Parathyroid adenoma (tissue), 2 donors: ENCODE measurements at regions not wholly inside any gene's neighbourhood (a gene's known extent, or its start where the extent isn't known, plus 50 kb on each side); places are given as distances from the start of the nearest gene placed in this dataset.
"Not testable (repeated sequence)": the region's sequence is repeated elsewhere in the genome, so short reads cannot be mapped to it uniquely, and the experiment has no call there.

Source experiments
- H2AFZ ChIP-seq: fragments of 300-600 bp; sonication (generic); one replicate; pipeline ENCODE4 v1.7.0; 2017; ENCODE audit warnings: antibody characterized with exemption, mild to moderate bottlenecking
- H3K27ac ChIP-seq: fragments of 300-600 bp; sonication (generic); one replicate; pipeline ENCODE4 v1.7.0; 2017
- H3K27me3 ChIP-seq: fragments of 300-600 bp; sonication (generic); one replicate; pipeline ENCODE4 v1.7.0; 2017; ENCODE audit warnings: low read length; ENCODE audit not compliant: control insufficient read depth, insufficient read depth
- H3K36me3 ChIP-seq: fragments of 300-600 bp; sonication (generic); one replicate; pipeline ENCODE4 v1.7.0; 2017; ENCODE audit warnings: low read length; ENCODE audit not compliant: control insufficient read depth, insufficient read depth
- H3K4me1 ChIP-seq: fragments of 300-600 bp; sonication (generic); one replicate; pipeline ENCODE4 v1.7.0; 2017; ENCODE audit warnings: control low read depth
- H3K4me2 ChIP-seq: fragments of 300-600 bp; sonication (generic); one replicate; pipeline ENCODE4 v1.7.0; 2017; ENCODE audit warnings: low read length
- H3K4me3 ChIP-seq: fragments of 300-600 bp; sonication (generic); one replicate; pipeline ENCODE4 v1.7.0; 2017; ENCODE audit warnings: low read depth, low read length
- H3K79me2 ChIP-seq: fragments of 300-600 bp; sonication (generic); one replicate; pipeline ENCODE4 v1.7.0; 2017; ENCODE audit warnings: control low read depth
- H3K9ac ChIP-seq: fragments of 300-600 bp; sonication (generic); one replicate; pipeline ENCODE4 v1.7.0; 2017; ENCODE audit warnings: mild to moderate bottlenecking
- H3K9me3 ChIP-seq: fragments of 300-600 bp; sonication (generic); one replicate; pipeline ENCODE4 v1.7.0; 2017; ENCODE audit warnings: low read length; ENCODE audit not compliant: control insufficient read depth
- donor health status: primary hyperparathyroidism.

- H2AFZ ChIP-seq, H3K4me3 ChIP-seq, H3K79me2 ChIP-seq, H3K4me1 ChIP-seq, H3K36me3 ChIP-seq, H3K9ac ChIP-seq, H3K27me3 ChIP-seq, H3K4me2 ChIP-seq, H3K27ac ChIP-seq, H3K9me3 ChIP-seq: not testable (repeated sequence)
Measured at GRCh38 chr4:189627041-189627440, 313.6 kb upstream of the FRG1 start.

DNA sequence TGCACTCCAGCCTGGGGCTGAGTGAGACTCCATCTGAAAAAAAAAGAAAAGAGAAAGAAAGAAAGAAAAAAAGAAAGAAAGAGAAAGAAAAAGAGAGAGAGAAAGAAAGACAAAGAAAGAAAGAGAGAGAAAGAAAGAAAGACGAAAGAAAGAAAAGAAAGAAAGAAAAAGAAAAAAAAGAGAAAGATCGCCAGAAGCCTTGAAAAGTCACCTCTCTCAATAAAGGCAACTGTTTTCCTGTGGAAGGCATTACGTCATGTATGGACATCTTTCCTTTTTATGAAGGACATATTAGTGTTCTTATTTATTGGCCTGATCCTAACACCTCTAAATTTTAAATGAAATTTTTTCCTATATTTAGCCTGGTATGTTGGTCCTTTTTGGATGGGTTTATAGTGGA lies 310.9 kb upstream of the FRG1 start:
- not testable (repeated sequence) for H3K4me2 ChIP-seq, H3K4me3 ChIP-seq, H3K4me1 ChIP-seq, H3K27ac ChIP-seq, H3K9me3 ChIP-seq, H2AFZ ChIP-seq, H3K79me2 ChIP-seq, H3K27me3 ChIP-seq, H3K36me3 ChIP-seq, H3K9ac ChIP-seq

- not testable (repeated sequence) for H3K27me3 ChIP-seq, H3K4me2 ChIP-seq, H3K9me3 ChIP-seq, H3K4me1 ChIP-seq, H3K36me3 ChIP-seq, H2AFZ ChIP-seq, H3K4me3 ChIP-seq, H3K9ac ChIP-seq, H3K79me2 ChIP-seq, H3K27ac ChIP-seq
Measured at GRCh38 chr4:189630913-189631567, 309.6 kb upstream of the FRG1 start.

DNA sequence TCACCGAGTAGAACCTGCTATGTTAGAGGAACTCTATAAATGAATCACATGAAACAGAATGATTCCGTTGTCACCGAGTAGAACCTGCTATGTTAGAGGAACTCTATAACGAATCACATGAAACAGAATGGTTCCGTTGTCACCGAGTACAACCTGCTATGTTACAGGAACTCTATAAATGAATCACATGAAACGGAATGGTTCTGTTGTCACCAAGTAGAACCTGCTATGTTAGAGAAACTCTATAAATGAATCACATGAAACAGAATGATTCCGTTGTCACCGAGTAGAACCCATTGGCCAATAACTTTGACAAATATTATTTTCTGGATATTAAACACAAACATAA lies 309.1 kb upstream of the FRG1 start:
- not testable (repeated sequence) for H3K4me2 ChIP-seq, H3K36me3 ChIP-seq, H3K27ac ChIP-seq, H3K27me3 ChIP-seq, H3K9me3 ChIP-seq, H3K4me1 ChIP-seq, H3K9ac ChIP-seq, H3K4me3 ChIP-seq, H2AFZ ChIP-seq, H3K79me2 ChIP-seq

- not testable (repeated sequence) for H3K4me3 ChIP-seq, H3K4me1 ChIP-seq, H3K27me3 ChIP-seq, H3K27ac ChIP-seq, H3K4me2 ChIP-seq, H2AFZ ChIP-seq, H3K79me2 ChIP-seq, H3K9me3 ChIP-seq, H3K36me3 ChIP-seq, H3K9ac ChIP-seq
Measured at GRCh38 chr4:189650436-189650835, 290.2 kb upstream of the FRG1 start.

DNA sequence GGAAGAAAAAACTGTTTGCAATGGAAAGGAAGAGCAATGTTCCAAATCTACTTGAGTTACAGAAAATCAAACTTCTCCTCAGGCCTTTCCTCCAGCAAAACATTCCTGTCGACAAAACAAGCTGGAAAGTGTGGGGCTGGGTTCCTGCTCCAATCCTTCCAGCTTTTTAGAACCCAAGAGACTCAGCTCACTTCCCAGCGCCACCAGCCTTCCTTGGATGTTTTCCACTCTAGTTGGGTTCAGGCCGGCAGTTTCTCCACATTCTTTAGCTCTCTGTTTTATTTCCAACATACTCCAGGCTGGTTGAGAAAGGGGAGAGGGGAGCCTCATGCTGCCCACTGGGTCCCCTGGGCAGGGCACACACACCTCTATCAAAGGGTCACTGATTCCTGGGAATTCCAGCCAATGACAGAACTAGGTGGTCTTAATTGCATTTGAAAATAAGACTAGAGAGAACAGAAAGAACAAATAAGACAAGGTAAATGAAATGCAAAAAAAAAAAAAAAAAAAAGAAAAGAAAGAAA lies 287.5 kb upstream of the FRG1 start:
- H3K79me2 ChIP-seq, H3K36me3 ChIP-seq, H3K9me3 ChIP-seq, H3K4me1 ChIP-seq, H3K27ac ChIP-seq, H3K4me2 ChIP-seq, H2AFZ ChIP-seq, H3K9ac ChIP-seq, H3K4me3 ChIP-seq, H3K27me3 ChIP-seq: not testable (repeated sequence)

DNA sequence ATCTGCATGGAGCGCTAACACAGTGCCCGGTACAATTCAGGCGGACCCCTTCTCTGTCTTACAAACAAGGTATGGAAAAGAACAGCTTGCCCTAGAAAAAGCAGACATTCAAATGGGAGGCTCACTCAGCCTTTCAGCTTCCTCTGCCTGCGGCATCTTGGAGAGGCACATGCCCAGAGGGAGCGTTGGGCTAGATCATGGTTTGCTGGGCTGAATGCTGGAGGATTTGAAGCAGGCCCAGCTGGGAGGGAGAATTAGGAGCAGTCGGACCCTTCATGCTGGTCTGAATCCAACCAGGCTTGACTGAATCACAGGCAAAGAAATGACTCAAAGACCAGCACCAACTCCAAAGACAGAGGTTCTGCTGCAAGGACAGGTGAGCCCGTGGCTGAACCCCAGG lies 286.7 kb upstream of the FRG1 start:
- H3K4me2 ChIP-seq, H2AFZ ChIP-seq, H3K4me3 ChIP-seq, H3K36me3 ChIP-seq, H3K9ac ChIP-seq, H3K79me2 ChIP-seq, H3K27me3 ChIP-seq, H3K27ac ChIP-seq, H3K4me1 ChIP-seq, H3K9me3 ChIP-seq: not testable (repeated sequence)

- not testable (repeated sequence) for H3K9me3 ChIP-seq, H3K27ac ChIP-seq, H3K27me3 ChIP-seq, H3K79me2 ChIP-seq, H3K4me2 ChIP-seq, H3K4me3 ChIP-seq, H2AFZ ChIP-seq, H3K9ac ChIP-seq, H3K4me1 ChIP-seq, H3K36me3 ChIP-seq
Measured at GRCh38 chr4:189654396-189654795, 286.3 kb upstream of the FRG1 start.

GRCh38 chr4:189655817-189656216 lies 284.9 kb upstream of the FRG1 start:
- not testable (repeated sequence) for H3K4me1 ChIP-seq, H3K9me3 ChIP-seq, H2AFZ ChIP-seq, H3K9ac ChIP-seq, H3K27ac ChIP-seq, H3K27me3 ChIP-seq, H3K36me3 ChIP-seq, H3K4me2 ChIP-seq, H3K79me2 ChIP-seq, H3K4me3 ChIP-seq
